Trophoblast cell (in vitro differentiated cells and primary cell): ENCODE measurements at regions not wholly inside any gene's neighbourhood (a gene's known extent, or its start where the extent isn't known, plus 50 kb on each side); places are given as distances from the start of the nearest gene placed in this dataset.

Experiments
- DNase-seq, 2 donors: peaks; one replicate each; pipeline ENCODE4 v3.0.0-alpha.2; 2016
- H2AFZ ChIP-seq: 2 replicates; pipeline ENCODE4 v1.6.1; 2013; ENCODE audit warnings: low read length, moderate library complexity, mild to moderate bottlenecking; ENCODE audit not compliant: insufficient read depth, poor library complexity
- H2AK5ac ChIP-seq: 2 replicates; pipeline ENCODE4 v1.6.1; 2013; ENCODE audit warnings: mild to moderate bottlenecking, low read length
- H2BK120ac ChIP-seq: 2 replicates; pipeline ENCODE4 v1.6.1; 2013; ENCODE audit warnings: low read length, mild to moderate bottlenecking, moderate library complexity; ENCODE audit not compliant: insufficient read depth, poor library complexity
- H2BK12ac ChIP-seq: 2 replicates; pipeline ENCODE4 v1.6.1; 2013; ENCODE audit warnings: mild to moderate bottlenecking, low read length, moderate library complexity
- H2BK5ac ChIP-seq: 2 replicates; pipeline ENCODE4 v1.6.1; 2013; ENCODE audit warnings: low read length, low read depth, moderate library complexity, mild to moderate bottlenecking; ENCODE audit not compliant: poor library complexity
- H3K14ac ChIP-seq: 2 replicates; pipeline ENCODE4 v1.6.1; 2013; ENCODE audit warnings: mild to moderate bottlenecking, low read length
- H3K18ac ChIP-seq: 2 replicates; pipeline ENCODE4 v1.6.1; 2013; ENCODE audit warnings: mild to moderate bottlenecking, low read length
- H3K23ac ChIP-seq: 2 replicates; pipeline ENCODE4 v1.6.1; 2013; ENCODE audit warnings: low read length
- H3K27ac ChIP-seq: 2 replicates; pipeline ENCODE4 v1.5.1; 2013; ENCODE audit warnings: low read depth, mild to moderate bottlenecking, inconsistent platforms, low read length, moderate library complexity
- H3K27me3 ChIP-seq: 2 replicates; pipeline ENCODE4 v1.6.1; 2013; ENCODE audit warnings: inconsistent platforms, mild to moderate bottlenecking, low read length, moderate library complexity; ENCODE audit not compliant: insufficient read depth
- H3K36me3 ChIP-seq, 2 experiments: 1 replicate in 1 of 2; 2 replicates in 1 of 2; pipeline ENCODE4 v1.6.1; 2013; ENCODE audit warnings: low read length in 2 of 2, mild to moderate bottlenecking in 2 of 2, moderate library complexity in 1 of 2; ENCODE audit not compliant: insufficient read depth in 2 of 2, control insufficient read depth in 1 of 2
- H3K4ac ChIP-seq: 2 replicates; pipeline ENCODE4 v1.6.1; 2013; ENCODE audit warnings: low read depth, mild to moderate bottlenecking, low read length, moderate library complexity
- H3K4me1 ChIP-seq, 2 experiments: 1 replicate in 1 of 2; 2 replicates in 1 of 2; pipeline ENCODE4 v1.6.1; 2013; ENCODE audit warnings: low read length in 2 of 2, mild to moderate bottlenecking in 2 of 2, moderate library complexity in 1 of 2; ENCODE audit not compliant: insufficient read depth in 2 of 2, control insufficient read depth in 1 of 2
- H3K4me2 ChIP-seq: 2 replicates; pipeline ENCODE4 v1.6.1; 2013; ENCODE audit warnings: inconsistent platforms, mild to moderate bottlenecking, low read length, moderate library complexity
- H3K4me3 ChIP-seq: 2 replicates; pipeline ENCODE4 v1.5.1; 2013; ENCODE audit warnings: mild to moderate bottlenecking, low read depth, low read length, inconsistent platforms
- H3K79me1 ChIP-seq: one replicate; pipeline ENCODE4 v1.6.1; 2013; ENCODE audit warnings: low read length
- H3K79me2 ChIP-seq: 2 replicates; pipeline ENCODE4 v1.6.1; 2013; ENCODE audit warnings: low read length, mild to moderate bottlenecking; ENCODE audit not compliant: control insufficient read depth, insufficient read depth, poor library complexity
- H3K9ac ChIP-seq: 2 replicates; pipeline ENCODE4 v1.6.1; 2013; ENCODE audit warnings: mild to moderate bottlenecking, low read length
- H3K9me3 ChIP-seq: 2 replicates; pipeline ENCODE4 v1.6.1; 2013; ENCODE audit warnings: low read depth, mild to moderate bottlenecking, control low read depth, inconsistent platforms, low read length; ENCODE audit not compliant: insufficient read depth
- H4K12ac ChIP-seq: 2 replicates; pipeline ENCODE4 v1.6.1; 2013; ENCODE audit warnings: low read depth, mild to moderate bottlenecking, low read length, moderate library complexity
- H4K8ac ChIP-seq: 2 replicates; pipeline ENCODE4 v1.6.1; 2013; ENCODE audit warnings: low read depth, mild to moderate bottlenecking, low read length, moderate library complexity
- H4K91ac ChIP-seq: one replicate; pipeline ENCODE4 v1.6.1; 2013; ENCODE audit warnings: low read depth, mild to moderate bottlenecking, low read length, moderate library complexity
- WGBS: extraction: QIAGEN DNeasy Blood & Tissue Kit; methylation state at CpG from one replicate; pipeline ENCODE4 v1.1.7; 2013; ENCODE audit warnings: missing lambda C conversion rate; ENCODE audit not compliant: insufficient read length, insufficient coverage; ENCODE audit errors: extremely low coverage; 5-methylcytosine and 5-hydroxymethylcytosine counted together

DNA sequence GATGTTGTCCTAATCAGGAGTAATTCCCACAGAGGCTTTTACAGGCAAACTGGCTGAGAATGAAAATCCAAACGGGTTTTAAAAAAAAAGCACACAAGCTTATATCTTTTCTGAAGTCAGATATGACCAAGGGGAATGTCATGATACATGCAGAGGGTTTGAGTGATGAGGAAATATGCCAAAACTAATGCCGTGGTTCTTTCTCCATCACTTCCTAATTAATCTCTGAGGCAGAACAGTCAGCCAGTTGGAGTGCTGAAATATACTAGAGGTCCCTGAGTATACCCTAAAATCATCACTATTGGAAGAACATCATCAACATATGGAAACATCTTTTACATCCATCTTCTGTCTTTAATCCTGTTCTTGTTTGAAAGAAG, 160.8 kb upstream of the FAR2 start:
- H3K4me2 ChIP-seq = no peak overlapping the region
- no peaks in the 10 kb centered on the region for H3K9me3 ChIP-seq
- no CpG with 5 or more reads among the region's 2 CpGs for WGBS
- no peaks in the 10 kb centered on the region for H3K79me2 ChIP-seq
- H2BK12ac ChIP-seq = no peak overlapping the region
- H3K4me3 ChIP-seq = no peak overlapping the region
- H4K12ac ChIP-seq = no peak overlapping the region
- H3K9ac ChIP-seq = no peak overlapping the region
- H2BK5ac ChIP-seq = no peak overlapping the region
- no peaks in the 10 kb centered on the region for H3K36me3 ChIP-seq
- H3K18ac ChIP-seq = no peak overlapping the region
- H2AK5ac ChIP-seq = no peak overlapping the region
- no peak overlapping the region for H4K8ac ChIP-seq
- H3K4me1 ChIP-seq = no peaks in the 10 kb centered on the region
- no peak overlapping the region for H2BK120ac ChIP-seq
- H3K4ac ChIP-seq = no peak overlapping the region
- H3K79me1 ChIP-seq = no peaks in the 10 kb centered on the region
- no peak overlapping the region for H2AFZ ChIP-seq
- no peak overlapping the region for H4K91ac ChIP-seq
- H3K27me3 ChIP-seq = no peaks in the 10 kb centered on the region
- no peak overlapping the region for H3K27ac ChIP-seq
- no peak overlapping the region for H3K14ac ChIP-seq
- H3K23ac ChIP-seq = no peak overlapping the region
- no peak for DNase-seq

DNA sequence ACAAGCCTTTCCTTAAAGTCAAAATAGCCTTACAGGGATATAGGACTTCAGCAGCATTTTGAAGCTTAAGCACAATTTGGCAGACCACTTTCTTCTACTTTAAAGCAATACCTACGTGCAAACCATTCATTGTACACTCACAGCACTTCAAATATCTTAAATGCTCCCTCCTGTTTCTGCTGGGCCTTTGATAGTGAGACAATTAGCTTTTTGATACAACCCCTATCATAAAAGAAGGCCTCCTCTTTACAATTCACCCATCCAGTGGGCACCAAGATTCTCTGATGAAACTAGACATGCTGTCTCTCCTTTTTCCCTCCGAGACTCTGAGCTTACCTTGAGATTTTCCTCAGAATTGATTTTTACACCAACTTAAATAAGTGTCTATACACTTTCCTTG, 157.5 kb upstream of the FAR2 start:
- H3K4ac ChIP-seq = no peak overlapping the region
- WGBS = no CpG with 5 or more reads among the region's 2 CpGs
- no peak overlapping the region for H2BK12ac ChIP-seq

DNA sequence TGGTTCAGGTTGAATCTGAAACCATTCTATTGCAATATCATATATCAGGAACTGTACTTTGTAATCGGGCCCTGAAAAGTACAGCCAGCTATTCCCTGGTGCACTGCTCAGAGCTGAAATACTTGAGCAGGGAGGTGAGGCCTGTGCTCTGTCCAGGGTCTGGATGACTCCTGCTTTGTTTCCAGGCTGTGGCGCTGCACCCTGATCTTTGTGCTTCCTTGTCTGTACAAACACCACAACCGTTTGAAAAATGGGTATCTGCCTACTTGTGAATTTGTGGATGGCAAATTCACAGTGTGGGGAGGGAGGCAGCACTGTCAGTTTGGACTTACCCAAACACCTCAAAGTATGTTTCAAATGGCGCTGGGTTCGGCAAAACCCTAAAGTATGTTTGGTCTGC, 155.4 kb upstream of the FAR2 start:
- Histone ChIP-seq H2BK120ac (no peak overlapping the region), H3K4me2 (no peak overlapping the region), H3K9me3 (no peaks in the 10 kb centered on the region), H3K27me3 (no peaks in the 10 kb centered on the region), H3K18ac (no peak overlapping the region), H3K14ac (no peak overlapping the region), H3K4me3 (no peak overlapping the region), H3K9ac (no peak overlapping the region), H3K79me2 (no peaks in the 10 kb centered on the region), H4K8ac (no peak overlapping the region), H4K12ac (no peak overlapping the region), H3K4ac (no peak overlapping the region), H3K4me1 (peaks cover 0 to 2% of the 10 kb centered on the region in 2 experiments), H3K27ac (no peak overlapping the region), H4K91ac (no peak overlapping the region), H2BK5ac (no peak overlapping the region), H2BK12ac (no peak overlapping the region), H3K79me1 (no peaks in the 10 kb centered on the region), H2AK5ac (no peak overlapping the region), H2AFZ (no peak overlapping the region), H3K23ac (no peak overlapping the region), H3K36me3 (no peaks in the 10 kb centered on the region)
- DNase-seq = no peak
- no CpG with 5 or more reads among the region's 5 CpGs for WGBS

More for the DNA sequence above, 157.5 kb upstream of the FAR2 start:
- Histone ChIP-seq H3K23ac (no peak overlapping the region), H3K36me3 (no peaks in the 10 kb centered on the region), H4K12ac (no peak overlapping the region), H3K79me2 (no peaks in the 10 kb centered on the region), H4K91ac (no peak overlapping the region), H2BK120ac (no peak overlapping the region), H2BK5ac (no peak overlapping the region), H3K9ac (no peak overlapping the region), H3K4me3 (no peak overlapping the region), H3K79me1 (no peaks in the 10 kb centered on the region), H3K27ac (no peak overlapping the region), H2AK5ac (no peak overlapping the region), H3K27me3 (no peaks in the 10 kb centered on the region), H2AFZ (no peak overlapping the region), H3K14ac (no peak overlapping the region), H4K8ac (no peak overlapping the region), H3K9me3 (no peaks in the 10 kb centered on the region), H3K4me2 (no peak overlapping the region), H3K4me1 (no peaks in the 10 kb centered on the region), H3K18ac (no peak overlapping the region)
- no peak for DNase-seq

DNA sequence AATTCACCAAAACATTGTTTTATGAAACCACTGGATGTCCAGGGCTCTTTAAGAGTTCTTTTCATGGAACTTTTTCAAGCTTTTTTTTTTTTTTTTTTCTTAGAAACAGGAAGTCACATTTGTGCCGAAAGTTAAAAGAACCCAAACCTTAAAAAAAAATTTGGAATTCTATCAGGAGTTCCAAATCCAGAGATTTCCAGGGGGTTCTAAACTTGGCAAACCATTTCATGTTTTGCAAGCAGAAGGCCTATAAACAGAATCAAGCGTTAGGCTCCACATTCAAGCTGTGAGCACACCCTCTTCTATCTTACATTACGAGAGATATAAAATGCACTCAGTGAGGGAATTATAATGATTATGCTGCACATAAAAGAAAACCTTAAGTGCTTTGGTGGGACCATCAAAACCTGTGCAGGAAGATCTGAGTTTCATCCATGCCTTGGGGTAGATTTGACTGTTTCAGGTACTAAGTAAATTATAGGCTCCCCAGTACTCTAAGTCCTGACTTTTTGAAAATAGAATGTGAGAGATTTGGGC, 154.8 kb upstream of the FAR2 start:
- no peak overlapping the region for H3K23ac ChIP-seq
- DNase-seq = no peak
- WGBS = no CpG with 5 or more reads among the region's 3 CpGs

More for the DNA sequence above, 154.8 kb upstream of the FAR2 start:
- no peak overlapping the region for H3K14ac ChIP-seq
- H3K9me3 ChIP-seq = no peaks in the 10 kb centered on the region
- no peak overlapping the region for H3K4ac ChIP-seq
- no peak overlapping the region for H3K4me3 ChIP-seq
- no peak overlapping the region for H2AK5ac ChIP-seq
- no peak overlapping the region for H2AFZ ChIP-seq
- H2BK120ac ChIP-seq = no peak overlapping the region
- no peak overlapping the region for H4K91ac ChIP-seq
- no peak overlapping the region for H4K8ac ChIP-seq
- H3K4me1 ChIP-seq = peaks cover 0 to 2% of the 10 kb centered on the region in 2 experiments
- no peaks in the 10 kb centered on the region for H3K79me1 ChIP-seq
- H3K4me2 ChIP-seq = no peak overlapping the region
- H3K27me3 ChIP-seq = no peaks in the 10 kb centered on the region
- no peak overlapping the region for H2BK5ac ChIP-seq
- no peak overlapping the region for H3K27ac ChIP-seq
- no peaks in the 10 kb centered on the region for H3K36me3 ChIP-seq
- H4K12ac ChIP-seq = no peak overlapping the region
- no peaks in the 10 kb centered on the region for H3K79me2 ChIP-seq
- H3K18ac ChIP-seq = no peak overlapping the region
- H2BK12ac ChIP-seq = no peak overlapping the region
- no peak overlapping the region for H3K9ac ChIP-seq
